NT2/D1 (cell line): ENCODE measurements at regions not wholly inside any gene's neighbourhood (a gene's known extent, or its start where the extent isn't known, plus 50 kb on each side); places are given as distances from the start of the nearest gene placed in this dataset.

Experiments used
- DNase-seq: peaks from one replicate; pipeline ENCODE4 v3.0.0-alpha.2; 2011; ENCODE audit warnings: low read depth, low spot score
- H3K27me3 ChIP-seq: 2 replicates; pipeline ENCODE4 v1.6.0; 2011; ENCODE audit warnings: mild to moderate bottlenecking; ENCODE audit not compliant: insufficient read length, insufficient read depth
- H3K36me3 ChIP-seq: 2 replicates; pipeline ENCODE4 v1.6.1; 2011; ENCODE audit warnings: mild to moderate bottlenecking, low read length, mixed read lengths; ENCODE audit not compliant: insufficient read depth, insufficient read length
- H3K4me1 ChIP-seq: 2 replicates; pipeline ENCODE4 v1.5.1; 2011; ENCODE audit not compliant: insufficient read depth, insufficient read length
- H3K4me3 ChIP-seq: 2 replicates; pipeline ENCODE4 v1.5.1; 2011; ENCODE audit warnings: low read depth; ENCODE audit not compliant: insufficient read length
- H3K9ac ChIP-seq: 2 replicates; pipeline ENCODE4 v1.6.0; 2011; ENCODE audit warnings: low read depth; ENCODE audit not compliant: insufficient read length
- H3K9me3 ChIP-seq: 2 replicates; pipeline ENCODE4 v1.5.1; 2011; ENCODE audit warnings: mild to moderate bottlenecking, low read length; ENCODE audit not compliant: insufficient read depth
- SUZ12 ChIP-seq: IDR thresholded peaks from 2 replicates; pipeline ENCODE4 v1.6.1; 2011; ENCODE audit not compliant: insufficient read length, insufficient read depth; ENCODE audit errors: extremely low read depth
- YY1 ChIP-seq: IDR thresholded peaks from 2 replicates; pipeline ENCODE4 v1.6.1; 2011; ENCODE audit not compliant: insufficient read length, insufficient read depth
- ZNF274 ChIP-seq: IDR thresholded peaks from 2 replicates; pipeline ENCODE4 v1.6.1; 2011; ENCODE audit warnings: mild to moderate bottlenecking, low read depth, low read length

DNA sequence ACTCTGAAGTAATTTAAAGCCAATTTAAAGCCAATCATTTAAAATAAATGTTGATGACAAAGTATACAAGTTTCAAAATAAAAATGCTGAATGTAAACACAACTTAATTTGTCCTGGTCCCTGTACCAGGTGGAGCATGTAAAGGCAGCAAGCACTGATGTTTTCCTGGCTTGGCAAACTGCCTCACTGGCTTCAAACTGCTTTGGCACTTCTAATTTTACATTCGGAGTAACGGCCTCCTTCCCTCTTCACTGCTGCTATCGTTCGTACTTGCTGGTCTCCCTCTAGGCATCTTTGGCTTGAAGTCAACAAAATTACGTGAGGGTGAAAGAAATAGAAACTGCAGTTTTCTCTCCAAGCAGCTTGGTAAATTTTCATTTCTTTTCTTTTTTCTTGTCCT, 287.9 kb downstream of the LTN1 start:
- Histone ChIP-seq H3K36me3 (no peaks in the 10 kb centered on the region), H3K27me3 (no peaks in the 10 kb centered on the region), H3K9ac (no peak overlapping the region), H3K4me3 (no peak overlapping the region), H3K9me3 (peaks cover 8% of the 10 kb centered on the region; the same call in 1 of the 2 replicates), H3K4me1 (no peaks in the 10 kb centered on the region)
- no peak for TF ChIP-seq YY1
- no peak for TF ChIP-seq SUZ12
- TF ChIP-seq ZNF274, result no peak
- no peak for DNase-seq

DNA sequence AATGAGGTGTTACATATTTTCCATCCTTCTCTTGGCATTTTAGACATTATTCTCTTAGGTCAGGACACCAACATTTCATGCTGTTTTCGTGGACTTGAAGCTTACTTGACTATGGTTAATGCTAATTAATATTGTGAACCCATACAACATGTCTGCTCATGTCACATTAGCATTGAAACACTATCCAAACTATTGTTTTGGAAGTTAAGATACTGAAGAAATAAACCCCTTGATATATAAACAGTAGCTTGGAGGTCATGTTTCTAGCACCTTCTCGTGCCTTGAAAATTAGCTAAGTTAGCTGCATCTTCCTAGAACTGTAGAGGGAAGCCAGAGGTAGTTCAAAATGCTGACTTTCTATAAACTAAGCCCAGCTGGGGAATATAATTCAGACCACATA, 288.8 kb downstream of the LTN1 start:
- no peaks in the 10 kb centered on the region for H3K27me3 ChIP-seq
- no peaks in the 10 kb centered on the region for H3K36me3 ChIP-seq
- TF ChIP-seq SUZ12, result no peak
- no peak for TF ChIP-seq ZNF274
- TF ChIP-seq YY1, result no peak
- H3K4me3 ChIP-seq, result no peak overlapping the region
- DNase-seq, result no peak
- no peaks in the 10 kb centered on the region for H3K4me1 ChIP-seq
- H3K9ac ChIP-seq, result no peak overlapping the region
- peaks cover 8% of the 10 kb centered on the region; the same call in 1 of the 2 replicates for H3K9me3 ChIP-seq

DNA sequence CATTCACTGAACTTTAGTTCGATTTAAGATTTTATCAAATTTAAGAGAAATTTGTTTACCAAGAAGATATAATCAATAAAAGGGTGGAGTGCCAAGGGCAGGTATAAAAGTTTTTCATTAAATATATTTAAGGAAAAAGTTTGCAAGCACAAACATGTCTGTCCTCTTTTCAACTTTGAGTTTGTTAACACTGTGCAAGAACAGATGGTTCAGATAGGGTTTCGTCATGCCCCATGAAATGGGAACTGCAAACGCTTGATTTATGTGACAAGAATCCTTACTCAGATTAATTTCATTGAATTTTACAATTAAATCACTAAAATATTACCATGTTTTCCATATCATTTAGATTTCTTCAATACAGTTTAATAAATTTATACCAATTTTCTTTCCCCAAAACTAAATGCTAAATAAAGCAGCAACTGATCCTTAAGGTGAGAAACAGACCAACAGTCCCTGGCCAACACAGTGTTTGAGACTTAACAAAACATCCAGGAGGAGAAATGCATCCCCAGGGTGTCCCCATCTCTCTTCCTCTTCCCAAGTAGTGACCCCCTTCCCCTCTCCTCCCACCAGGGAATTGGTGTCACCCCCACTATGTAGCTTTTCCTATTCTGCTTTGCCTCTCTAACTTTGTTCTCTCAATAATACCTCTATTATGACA, 292.9 kb downstream of the LTN1 start:
- DNase-seq, result no peak
- no peak overlapping the region for H3K4me3 ChIP-seq
- TF ChIP-seq SUZ12 (no peak), ZNF274 (no peak), YY1 (no peak)

DNA sequence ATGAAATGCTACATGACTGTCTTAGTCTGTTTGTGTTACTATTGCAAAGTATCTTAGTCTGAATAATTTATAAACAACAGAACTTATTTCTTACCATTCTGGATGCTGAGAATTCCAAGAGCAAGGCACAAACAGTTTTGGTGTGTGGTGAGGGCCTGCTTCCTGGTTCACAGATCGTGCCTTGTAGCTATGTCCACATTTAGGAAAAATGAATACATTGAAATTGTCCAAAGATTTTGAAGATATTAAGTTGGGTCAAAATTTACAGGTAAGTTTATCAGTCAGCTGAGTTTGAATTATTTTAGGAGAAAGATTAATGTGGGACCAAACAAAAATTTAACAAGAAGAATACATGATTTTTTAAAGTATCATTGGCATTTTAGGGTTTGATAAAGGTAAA, 293.5 kb downstream of the LTN1 start:
- TF ChIP-seq ZNF274, result no peak
- no peak for TF ChIP-seq SUZ12
- no peak for TF ChIP-seq YY1

More for the DNA sequence above, 292.9 kb downstream of the LTN1 start:
- H3K9ac ChIP-seq, result no peak overlapping the region
- no peaks in the 10 kb centered on the region for H3K27me3 ChIP-seq
- no peaks in the 10 kb centered on the region for H3K36me3 ChIP-seq
- no peaks in the 10 kb centered on the region for H3K4me1 ChIP-seq
- H3K9me3 ChIP-seq, result peaks cover 14% of the 10 kb centered on the region; the same call in 1 of the 2 replicates

DNA sequence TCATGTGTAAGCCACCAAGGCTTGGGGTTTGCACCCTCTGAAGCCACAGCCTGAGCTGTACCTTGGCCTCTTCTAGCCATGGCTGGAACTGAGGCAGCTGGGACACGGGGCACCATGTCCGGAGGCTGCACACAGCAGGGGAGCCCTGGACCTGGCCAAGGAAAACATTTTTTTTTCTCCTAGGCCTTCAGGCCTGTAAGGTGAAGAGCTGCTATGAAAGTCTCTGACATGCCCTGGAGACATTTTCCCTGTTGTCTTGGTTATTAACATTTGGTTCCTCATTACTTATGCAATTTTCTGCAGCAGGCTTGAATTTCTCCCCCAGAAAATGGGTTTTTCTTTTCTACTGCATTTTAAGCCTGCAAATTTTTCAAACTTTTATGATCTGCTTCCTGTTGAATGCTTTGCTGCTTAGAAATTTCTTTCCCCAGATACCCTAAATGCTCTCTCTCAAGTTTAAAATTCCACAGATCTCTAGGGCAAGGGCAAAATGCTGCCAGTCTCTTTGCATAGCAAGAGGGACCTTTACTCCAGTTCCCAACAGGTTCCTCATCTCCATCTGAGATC, 295.8 kb downstream of the LTN1 start:
- no peaks in the 10 kb centered on the region for H3K4me1 ChIP-seq
- H3K27me3 ChIP-seq, result no peaks in the 10 kb centered on the region
- no peak for DNase-seq
- no peak for TF ChIP-seq YY1
- TF ChIP-seq SUZ12, result no peak
- no peak for TF ChIP-seq ZNF274
- H3K9ac ChIP-seq, result no peak overlapping the region
- H3K4me3 ChIP-seq, result no peak overlapping the region
- peaks cover 6% of the 10 kb centered on the region; the same call in 1 of the 2 replicates for H3K9me3 ChIP-seq
- H3K36me3 ChIP-seq, result no peaks in the 10 kb centered on the region

More for the DNA sequence above, 293.5 kb downstream of the LTN1 start:
- Histone ChIP-seq H3K9me3 (peaks cover 14% of the 10 kb centered on the region; the same call in 1 of the 2 replicates), H3K36me3 (no peaks in the 10 kb centered on the region), H3K4me3 (no peak overlapping the region), H3K9ac (no peak overlapping the region), H3K4me1 (no peaks in the 10 kb centered on the region), H3K27me3 (no peaks in the 10 kb centered on the region)
- DNase-seq, result no peak

DNA sequence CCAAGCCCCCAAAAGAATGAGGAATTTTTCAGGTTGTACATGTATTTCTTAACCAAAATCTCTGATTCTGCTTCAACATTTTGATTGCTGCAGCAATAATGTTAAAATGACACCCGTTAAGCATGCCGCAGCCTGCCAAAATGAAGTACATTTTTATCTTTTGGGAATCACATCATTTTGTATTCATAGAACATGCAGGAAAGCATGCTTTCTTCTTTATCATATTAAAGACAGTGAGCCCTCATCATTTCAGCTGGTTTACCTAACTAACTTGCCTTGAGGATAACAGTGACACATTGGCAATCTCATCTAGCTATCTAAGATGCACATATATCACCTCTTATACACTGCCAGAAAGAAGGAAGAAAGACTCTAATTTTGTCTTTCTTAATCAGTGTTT, 299.2 kb downstream of the LTN1 start:
- no peak overlapping the region for H3K4me3 ChIP-seq
- H3K36me3 ChIP-seq, result no peaks in the 10 kb centered on the region
- no peaks in the 10 kb centered on the region for H3K4me1 ChIP-seq
- TF ChIP-seq YY1, result no peak
- no peak for TF ChIP-seq SUZ12
- TF ChIP-seq ZNF274, result no peak
- no peak for DNase-seq
- H3K9ac ChIP-seq, result no peak overlapping the region
- no peaks in the 10 kb centered on the region for H3K27me3 ChIP-seq
- peaks cover 6% of the 10 kb centered on the region; the same call in 1 of the 2 replicates for H3K9me3 ChIP-seq

DNA sequence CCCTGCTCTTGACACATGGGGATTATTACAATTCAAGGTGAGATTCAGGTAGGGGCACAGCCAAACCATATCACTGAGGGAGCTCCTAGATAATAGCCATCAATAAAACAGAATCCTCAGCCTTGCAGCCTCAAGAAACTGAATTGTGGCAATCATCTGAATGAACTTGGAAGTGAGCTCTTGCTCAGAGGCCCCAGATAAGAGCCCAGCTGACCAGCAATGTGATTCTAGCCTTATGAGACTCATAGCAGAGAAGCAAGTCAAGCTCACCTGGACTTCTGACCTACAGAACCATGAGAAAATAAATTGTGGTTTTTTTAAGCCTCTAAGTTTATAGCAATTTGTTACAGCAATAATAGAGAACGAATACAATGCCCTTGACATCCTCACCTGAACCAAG, 302.5 kb downstream of the LTN1 start:
- Histone ChIP-seq H3K36me3 (no peaks in the 10 kb centered on the region), H3K9me3 (no peaks in the 10 kb centered on the region), H3K9ac (no peak overlapping the region), H3K4me1 (no peaks in the 10 kb centered on the region), H3K4me3 (no peak overlapping the region), H3K27me3 (no peaks in the 10 kb centered on the region)
- TF ChIP-seq ZNF274 (no peak), SUZ12 (no peak), YY1 (no peak)
- no peak for DNase-seq
